T-helper 2 cell treated with Interferon-gamma antibody and Interleukin-4, amounts not matched to agents 5 μg/mL and 100 μg/mL, for 36 hours (primary cell): ENCODE measurements at regions not wholly inside any gene's neighbourhood (a gene's known extent, or its start where the extent isn't known, plus 50 kb on each side); places are given as distances from the start of the nearest gene placed in this dataset.

Source experiments
- DNase-seq: peaks from one replicate; pipeline ENCODE4 v3.0.0; 2021; ENCODE audit warnings: low spot score
- H3K27ac Mint-ChIP-seq: one replicate; pipeline ENCODE4 v1.8.0; 2021; ENCODE audit warnings: mild to moderate bottlenecking, mixed read lengths
- H3K27me3 Mint-ChIP-seq: one replicate; pipeline ENCODE4 v1.8.0; 2021; ENCODE audit warnings: low read depth, mixed read lengths
- H3K36me3 Mint-ChIP-seq: one replicate; pipeline ENCODE4 v1.8.0; 2021; ENCODE audit warnings: low read depth, mixed read lengths
- H3K4me1 Mint-ChIP-seq: one replicate; pipeline ENCODE4 v1.8.0; 2021; ENCODE audit warnings: low read depth, mixed read lengths
- H3K4me3 Mint-ChIP-seq: one replicate; pipeline ENCODE4 v1.8.0; 2022; ENCODE audit warnings: mild to moderate bottlenecking, moderate library complexity, mixed read lengths
- H3K9me3 Mint-ChIP-seq: one replicate; pipeline ENCODE4 v1.8.0; 2021; ENCODE audit warnings: mixed read lengths

DNA sequence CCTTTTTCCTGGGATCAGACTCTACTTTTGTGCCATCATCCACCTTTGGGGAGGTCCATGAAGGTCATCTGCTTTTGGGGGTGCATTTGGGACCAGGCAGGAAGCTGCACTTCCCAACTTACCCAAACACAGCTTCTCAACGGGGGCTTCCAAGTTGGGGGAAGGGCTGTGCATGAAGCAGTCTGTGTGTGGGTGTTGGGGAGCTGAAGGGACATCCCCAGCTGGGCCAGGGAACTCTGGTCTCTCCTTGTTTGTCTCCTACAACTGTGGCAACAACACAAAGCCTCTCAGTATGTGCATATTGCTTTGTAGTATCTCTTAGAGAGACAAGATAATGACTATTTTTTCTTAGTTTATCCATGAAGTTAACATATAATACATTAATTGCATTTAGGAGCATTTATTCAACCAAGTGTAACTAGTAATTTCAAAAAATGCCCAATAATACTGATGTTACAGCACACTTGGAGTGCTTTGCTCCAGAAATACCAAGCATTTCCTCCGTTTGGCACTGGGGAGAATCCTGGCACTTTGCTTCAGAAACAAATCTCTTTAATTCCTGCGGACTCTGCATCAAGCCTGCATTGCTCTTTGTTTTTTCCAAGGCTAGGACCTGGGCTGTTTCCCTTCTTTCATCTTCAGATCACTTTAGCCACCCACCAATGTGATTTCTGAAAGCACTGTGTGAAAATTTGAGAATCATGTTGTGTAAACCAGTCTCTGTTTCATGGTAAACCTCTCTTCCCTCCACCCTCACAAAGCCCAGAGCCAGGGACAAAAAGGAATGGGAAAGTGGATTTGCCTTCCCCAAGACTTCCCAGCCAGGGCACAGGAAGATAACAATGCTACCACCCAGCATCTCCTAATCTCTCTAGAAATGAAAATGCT lies 126.2 kb upstream of the PFN2 start:
- Mint-ChIP-seq H3K27ac (no peak overlapping the region), H3K27me3 (no peaks in the 10 kb centered on the region), H3K4me1 (no peaks in the 10 kb centered on the region), H3K9me3 (no peaks in the 10 kb centered on the region), H3K36me3 (no peaks in the 10 kb centered on the region), H3K4me3 (no peak overlapping the region)
- no peak for DNase-seq

DNA sequence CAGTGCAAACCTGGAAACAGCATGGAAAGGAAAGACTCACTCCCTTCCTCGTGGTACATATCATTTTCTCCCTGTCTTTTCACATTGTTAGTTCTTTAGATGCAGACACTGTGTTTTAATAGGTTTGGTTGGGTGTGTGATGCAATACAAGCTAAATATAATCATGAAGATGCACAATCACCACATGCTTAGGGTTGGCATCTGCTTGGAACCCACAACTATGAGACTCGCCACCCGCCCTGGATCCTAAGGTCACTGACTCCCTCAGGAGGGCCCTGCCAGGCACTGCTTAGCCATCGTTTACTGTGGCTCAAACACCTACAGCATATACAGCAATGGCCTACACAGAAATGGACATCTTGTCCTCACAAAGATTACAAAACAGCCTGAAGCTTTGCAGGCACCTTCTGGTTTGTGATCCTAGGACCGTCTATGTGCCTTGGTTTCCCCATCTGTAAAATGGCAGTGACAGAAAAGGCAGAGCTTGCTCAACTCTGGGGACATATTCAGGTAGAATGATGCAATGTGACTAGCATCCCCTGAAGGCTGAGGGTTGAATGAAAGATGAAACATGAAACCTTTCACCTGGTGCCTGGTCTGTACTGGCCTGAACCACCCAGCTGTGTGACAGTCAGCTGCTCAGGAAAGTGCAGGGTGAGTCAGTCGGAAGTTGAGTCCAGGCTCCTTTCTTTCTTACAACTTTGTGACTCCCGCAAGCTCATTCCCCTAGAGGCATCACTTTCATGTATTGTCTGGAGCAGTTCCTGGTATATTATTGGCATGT lies 123.6 kb upstream of the PFN2 start:
- Mint-ChIP-seq H3K27me3 (no peaks in the 10 kb centered on the region), H3K4me3 (no peak overlapping the region), H3K4me1 (no peaks in the 10 kb centered on the region), H3K36me3 (no peaks in the 10 kb centered on the region), H3K9me3 (no peaks in the 10 kb centered on the region), H3K27ac (no peak overlapping the region)
- DNase-seq, result no peak

GRCh38 chr3:150091626-150092025 lies 120.9 kb upstream of the PFN2 start:
- no peaks in the 10 kb centered on the region for H3K4me1 Mint-ChIP-seq
- H3K4me3 Mint-ChIP-seq, result no peak overlapping the region
- peaks cover 8% of the 10 kb centered on the region for H3K27me3 Mint-ChIP-seq
- H3K9me3 Mint-ChIP-seq, result no peaks in the 10 kb centered on the region
- no peak overlapping the region for H3K27ac Mint-ChIP-seq
- no peaks in the 10 kb centered on the region for H3K36me3 Mint-ChIP-seq
- DNase-seq, result no peak

GRCh38 chr3:150090877-150091276 lies 120.2 kb upstream of the PFN2 start:
- Mint-ChIP-seq H3K4me3 (no peak overlapping the region), H3K27ac (no peak overlapping the region), H3K27me3 (peaks cover 8% of the 10 kb centered on the region), H3K36me3 (no peaks in the 10 kb centered on the region), H3K9me3 (no peaks in the 10 kb centered on the region), H3K4me1 (no peaks in the 10 kb centered on the region)
- no peak for DNase-seq

DNA sequence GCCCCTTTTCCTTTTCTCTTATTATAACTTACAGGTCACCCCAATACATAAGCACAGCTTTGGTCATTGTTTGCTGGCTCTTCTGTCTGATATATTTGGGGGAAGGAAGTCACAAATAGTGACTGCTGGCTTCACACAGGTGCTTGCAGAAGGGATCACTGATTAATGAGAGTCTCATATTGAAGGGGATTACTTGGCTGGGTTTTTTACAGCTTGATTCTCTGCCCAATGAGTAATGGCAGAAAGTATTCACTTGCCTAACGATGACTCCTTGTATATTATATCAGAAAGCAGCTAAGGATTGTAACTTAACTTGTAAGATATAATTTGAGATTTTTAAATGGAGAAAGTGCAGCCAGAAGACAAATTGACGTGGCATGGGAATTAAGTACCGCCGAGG lies 119.3 kb upstream of the PFN2 start:
- Mint-ChIP-seq H3K4me1 (no peaks in the 10 kb centered on the region), H3K9me3 (no peaks in the 10 kb centered on the region), H3K27ac (no peak overlapping the region), H3K4me3 (no peak overlapping the region), H3K27me3 (peaks cover 9% of the 10 kb centered on the region), H3K36me3 (no peaks in the 10 kb centered on the region)
- no peak for DNase-seq

DNA sequence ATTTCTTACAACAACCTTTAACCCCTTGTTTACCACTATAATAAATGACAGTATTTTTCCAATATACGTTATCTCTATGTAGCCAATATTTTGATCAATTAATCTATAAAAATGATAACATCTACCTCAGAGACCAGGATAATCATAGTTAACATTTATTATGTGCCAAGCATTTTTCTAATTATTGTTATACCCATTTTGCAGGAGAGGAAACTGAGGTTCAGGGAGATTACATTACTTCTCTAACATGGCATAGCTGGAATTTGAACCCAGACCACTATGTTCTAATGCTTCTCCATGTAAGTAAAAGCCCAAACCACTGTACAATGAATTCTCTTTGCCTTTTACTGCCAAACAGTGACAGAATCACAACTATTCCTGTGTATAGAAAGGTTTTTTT lies 113.4 kb upstream of the PFN2 start:
- DNase-seq, result no peak
- H3K27ac Mint-ChIP-seq, result no peak overlapping the region
- no peaks in the 10 kb centered on the region for H3K4me1 Mint-ChIP-seq
- no peak overlapping the region for H3K4me3 Mint-ChIP-seq
- peaks cover 13% of the 10 kb centered on the region for H3K27me3 Mint-ChIP-seq
- H3K36me3 Mint-ChIP-seq, result no peaks in the 10 kb centered on the region
- no peaks in the 10 kb centered on the region for H3K9me3 Mint-ChIP-seq

DNA sequence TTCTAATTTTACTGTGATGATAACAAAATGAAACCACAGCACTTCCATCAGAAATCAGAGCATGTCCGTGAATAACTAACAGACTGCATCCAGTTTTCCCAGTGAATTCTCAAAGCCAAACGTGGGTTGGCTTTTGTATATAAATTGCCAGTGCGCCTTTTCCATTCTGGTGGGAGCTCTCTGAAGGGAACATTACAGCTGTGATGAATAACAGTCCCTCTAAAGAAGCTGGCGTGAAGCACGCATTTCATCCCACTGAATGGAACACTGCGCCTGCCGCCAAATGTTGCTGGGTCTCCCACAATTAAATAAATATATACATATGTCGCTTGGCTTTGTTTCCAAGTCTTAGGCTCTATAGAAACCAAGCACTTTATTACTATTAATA lies 113.0 kb upstream of the PFN2 start:
- no peak for DNase-seq
- Mint-ChIP-seq H3K27me3 (peaks cover 12% of the 10 kb centered on the region), H3K9me3 (no peaks in the 10 kb centered on the region), H3K4me3 (no peak overlapping the region), H3K27ac (no peak overlapping the region), H3K36me3 (no peaks in the 10 kb centered on the region), H3K4me1 (no peaks in the 10 kb centered on the region)

- Mint-ChIP-seq H3K27ac (no peak overlapping the region), H3K9me3 (no peaks in the 10 kb centered on the region), H3K4me1 (no peaks in the 10 kb centered on the region), H3K27me3 (peaks cover 8% of the 10 kb centered on the region), H3K4me3 (no peak overlapping the region), H3K36me3 (no peaks in the 10 kb centered on the region)
- DNase-seq, result no peak
Observed at GRCh38 chr3:150082898-150083654, 112.4 kb upstream of the PFN2 start.

- Mint-ChIP-seq H3K27me3 (peaks cover 5% of the 10 kb centered on the region), H3K4me1 (no peaks in the 10 kb centered on the region), H3K9me3 (peaks cover 10% of the 10 kb centered on the region), H3K4me3 (no peak overlapping the region), H3K36me3 (no peaks in the 10 kb centered on the region), H3K27ac (no peak overlapping the region)
- no peak for DNase-seq
Observed at GRCh38 chr3:150081084-150081483, 110.4 kb upstream of the PFN2 start.

- Mint-ChIP-seq H3K36me3 (no peaks in the 10 kb centered on the region), H3K27ac (no peak overlapping the region), H3K4me1 (no peaks in the 10 kb centered on the region), H3K27me3 (peaks cover 5% of the 10 kb centered on the region), H3K4me3 (no peak overlapping the region), H3K9me3 (peaks cover 12% of the 10 kb centered on the region)
- no peak for DNase-seq
Observed at GRCh38 chr3:150080058-150080730, 109.5 kb upstream of the PFN2 start.

DNA sequence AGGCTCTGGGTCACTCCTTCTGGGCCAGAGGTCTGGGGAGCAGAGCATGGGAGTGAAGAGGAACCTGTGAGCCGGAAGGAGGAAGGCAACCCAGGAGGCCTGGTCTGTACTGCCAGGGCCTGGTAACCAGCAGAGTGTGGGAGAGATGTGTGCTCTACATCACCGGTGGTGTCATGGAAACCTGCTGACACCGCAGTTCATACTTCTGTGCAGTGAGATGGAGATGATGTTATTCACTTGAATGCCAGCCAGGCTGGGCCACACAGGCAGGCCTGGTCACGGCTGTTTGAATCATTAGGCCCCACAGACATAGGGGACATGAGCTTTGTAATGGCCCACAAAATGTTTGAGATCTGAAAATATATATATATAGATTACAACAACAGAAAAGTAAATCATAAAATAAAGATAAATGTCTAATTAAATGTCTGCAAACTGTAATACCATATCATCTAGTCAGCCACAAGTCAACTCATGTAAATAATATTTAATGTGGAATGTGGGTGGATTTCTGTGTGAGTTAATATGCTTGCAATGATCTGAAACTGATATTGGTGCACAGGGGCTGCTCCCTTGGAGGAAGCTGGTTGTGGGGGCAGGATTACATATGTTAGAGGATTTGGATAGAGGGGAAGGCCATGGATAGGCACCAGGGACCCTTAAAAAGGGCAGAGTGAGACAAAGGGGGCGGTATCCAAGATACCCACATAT lies 108.5 kb upstream of the PFN2 start:
- peaks cover 12% of the 10 kb centered on the region for H3K9me3 Mint-ChIP-seq
- no peak overlapping the region for H3K27ac Mint-ChIP-seq
- no peaks in the 10 kb centered on the region for H3K27me3 Mint-ChIP-seq
- H3K4me1 Mint-ChIP-seq, result no peaks in the 10 kb centered on the region
- DNase-seq, result no peak
- H3K4me3 Mint-ChIP-seq, result no peak overlapping the region
- no peaks in the 10 kb centered on the region for H3K36me3 Mint-ChIP-seq

GRCh38 chr3:150077581-150078247 lies 107.0 kb upstream of the PFN2 start:
- no peak overlapping the region for H3K4me3 Mint-ChIP-seq
- H3K27me3 Mint-ChIP-seq, result no peaks in the 10 kb centered on the region
- H3K9me3 Mint-ChIP-seq, result peaks cover 12% of the 10 kb centered on the region
- no peaks in the 10 kb centered on the region for H3K4me1 Mint-ChIP-seq
- DNase-seq, result no peak
- H3K27ac Mint-ChIP-seq, result no peak overlapping the region
- H3K36me3 Mint-ChIP-seq, result no peaks in the 10 kb centered on the region

DNA sequence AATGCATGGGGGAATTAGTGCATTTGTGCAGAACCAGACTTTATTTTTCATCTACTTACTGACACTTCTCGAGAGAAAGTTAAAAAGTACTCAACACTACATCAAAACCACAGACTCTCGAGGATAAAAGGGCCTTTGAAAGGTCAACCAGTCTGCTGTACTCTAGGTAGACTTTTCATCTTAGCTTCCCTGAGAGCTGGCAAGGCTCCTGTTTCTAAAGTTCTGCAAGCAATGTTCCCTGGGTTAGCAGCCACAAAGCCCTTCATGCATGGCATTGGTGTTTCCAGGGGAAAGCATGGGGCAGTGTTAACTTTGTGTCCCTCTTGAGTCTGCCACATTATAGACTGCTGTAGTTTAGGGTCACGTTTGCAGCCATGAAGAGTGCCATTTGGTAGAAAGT lies 106.4 kb upstream of the PFN2 start:
- Mint-ChIP-seq H3K27me3 (no peaks in the 10 kb centered on the region), H3K27ac (no peak overlapping the region), H3K4me1 (no peaks in the 10 kb centered on the region), H3K4me3 (no peak overlapping the region), H3K36me3 (no peaks in the 10 kb centered on the region), H3K9me3 (peaks cover 12% of the 10 kb centered on the region)
- no peak for DNase-seq
